Eye (tissue), 1 donor: ENCODE measurements at regions not wholly inside any gene's neighbourhood (a gene's known extent, or its start where the extent isn't known, plus 50 kb on each side); places are given as distances from the start of the nearest gene placed in this dataset.

Source experiments
- DNase-seq: peaks from one replicate; pipeline ENCODE4 v3.0.0-alpha.2; 2015

GRCh38 chr22:48687606-48688005, 1140.1 kb downstream of the BRD1 start:
- DNase-seq: no peak

GRCh38 chr22:48686694-48687302, 1140.9 kb downstream of the BRD1 start:
- no peak for DNase-seq

GRCh38 chr22:48685767-48686166, 1141.9 kb downstream of the BRD1 start:
- no peak for DNase-seq

- DNase-seq: no peak
These were observed 1144.0 kb downstream of the BRD1 start for GRCh38 chr22:48683640-48684039.

- no peak for DNase-seq
These were observed 1145.2 kb downstream of the BRD1 start for GRCh38 chr22:48682504-48682903.

- DNase-seq: no peak
These were observed 1147.1 kb downstream of the BRD1 start for GRCh38 chr22:48680601-48681000.

- no peak for DNase-seq
These were observed 1147.8 kb downstream of the BRD1 start for GRCh38 chr22:48679656-48680555.

GRCh38 chr22:48678171-48679135, 1149.2 kb downstream of the BRD1 start:
- DNase-seq: no peak

- no peak for DNase-seq
These were observed 1150.1 kb downstream of the BRD1 start for GRCh38 chr22:48677621-48678020.

GRCh38 chr22:48677168-48677520, 1150.5 kb downstream of the BRD1 start:
- no peak for DNase-seq

- no peak for DNase-seq
These were observed 1151.2 kb downstream of the BRD1 start for GRCh38 chr22:48676266-48677167.

GRCh38 chr22:48675830-48676145, 1151.9 kb downstream of the BRD1 start:
- DNase-seq: no peak

- no peak for DNase-seq
These were observed 1152.4 kb downstream of the BRD1 start for GRCh38 chr22:48675141-48675829.

GRCh38 chr22:48673806-48674500, 1153.7 kb downstream of the BRD1 start:
- DNase-seq: no peak

- no peak for DNase-seq
These were observed 1155.3 kb downstream of the BRD1 start for GRCh38 chr22:48672387-48672786.

- DNase-seq: no peak
These were observed 1156.9 kb downstream of the BRD1 start for GRCh38 chr22:48670731-48671130.

GRCh38 chr22:48669986-48670716, 1157.5 kb downstream of the BRD1 start:
- DNase-seq: peak; percentile 49

- DNase-seq: no peak
These were observed 1158.4 kb downstream of the BRD1 start for GRCh38 chr22:48669226-48669625.

GRCh38 chr22:48667289-48667688, 1160.4 kb downstream of the BRD1 start:
- DNase-seq: no peak

- DNase-seq: no peak
These were observed 1161.1 kb downstream of the BRD1 start for GRCh38 chr22:48666620-48667019.
